ENCODE measurements at regions not wholly inside any gene's neighbourhood (a gene's known extent, or its start where the extent isn't known, plus 50 kb on each side); places are given as distances from the start of the nearest gene placed in this dataset.

DNA sequence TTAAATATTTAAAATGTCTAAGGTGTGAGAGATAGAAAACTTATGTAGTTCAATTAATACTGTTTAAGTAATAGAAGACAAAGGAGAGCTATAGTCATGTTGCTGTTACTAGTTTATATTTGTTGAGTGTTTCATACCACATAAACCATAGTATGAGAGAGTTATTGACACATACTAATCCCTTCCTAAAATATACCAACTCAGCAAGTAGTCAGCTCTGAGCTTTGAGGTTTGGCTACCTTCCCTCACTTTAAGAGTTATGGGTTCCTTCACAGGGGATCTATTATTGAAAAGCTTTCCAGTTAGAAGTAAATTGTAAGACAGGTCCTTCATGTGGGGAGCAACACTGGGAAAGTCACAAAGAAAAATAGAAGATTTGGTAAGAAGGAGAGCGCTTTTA lies 701.6 kb upstream of the ZEB2 start:
- ChIA-PET CTCF (no interaction called here), POLR2A (ENCODE audit: low non-redundant PET) (no interaction called here)
- Histone ChIP-seq H3K36me3 (ENCODE audit: insufficient read depth, low read length, poor library complexity, severe bottlenecking) (no peaks in the 10 kb centered on the region), H3K27me3 (replicated peaks; ENCODE audit: insufficient read depth, low read depth, low read length, poor library complexity) (no peaks in the 10 kb centered on the region), H3K4me1 (ENCODE audit: insufficient read depth, low read length, poor library complexity, severe bottlenecking) (peaks cover 13% of the 10 kb centered on the region), H3K27ac (ENCODE audit: low read depth, low read length, poor library complexity, severe bottlenecking) (no peak overlapping the region), H3K9me3 (ENCODE audit: low read depth, low read length, poor library complexity, severe bottlenecking) (peaks cover 4% of the 10 kb centered on the region), H3K4me3 (ENCODE audit: low read depth, low read length, poor library complexity, severe bottlenecking) (no peak overlapping the region)
- TF ChIP-seq, protein P1, sequence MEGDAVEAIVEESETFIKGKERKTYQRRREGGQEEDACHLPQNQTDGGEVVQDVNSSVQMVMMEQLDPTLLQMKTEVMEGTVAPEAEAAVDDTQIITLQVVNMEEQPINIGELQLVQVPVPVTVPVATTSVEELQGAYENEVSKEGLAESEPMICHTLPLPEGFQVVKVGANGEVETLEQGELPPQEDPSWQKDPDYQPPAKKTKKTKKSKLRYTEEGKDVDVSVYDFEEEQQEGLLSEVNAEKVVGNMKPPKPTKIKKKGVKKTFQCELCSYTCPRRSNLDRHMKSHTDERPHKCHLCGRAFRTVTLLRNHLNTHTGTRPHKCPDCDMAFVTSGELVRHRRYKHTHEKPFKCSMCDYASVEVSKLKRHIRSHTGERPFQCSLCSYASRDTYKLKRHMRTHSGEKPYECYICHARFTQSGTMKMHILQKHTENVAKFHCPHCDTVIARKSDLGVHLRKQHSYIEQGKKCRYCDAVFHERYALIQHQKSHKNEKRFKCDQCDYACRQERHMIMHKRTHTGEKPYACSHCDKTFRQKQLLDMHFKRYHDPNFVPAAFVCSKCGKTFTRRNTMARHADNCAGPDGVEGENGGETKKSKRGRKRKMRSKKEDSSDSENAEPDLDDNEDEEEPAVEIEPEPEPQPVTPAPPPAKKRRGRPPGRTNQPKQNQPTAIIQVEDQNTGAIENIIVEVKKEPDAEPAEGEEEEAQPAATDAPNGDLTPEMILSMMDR (conservative IDR thresholded peaks at IDR 0.05; ENCODE audit: low read depth, low read length), result no peak
- intact Hi-C loops (cut with micrococcal nuclease; ENCODE audit: unreplicated experiment), result no loop called here
- DNase-seq (ENCODE audit: low spot score), result no peak
- no TSS peak for BruUV-seq (replicated peaks)

- no peak overlapping the region for H3K4me3 ChIP-seq (ENCODE audit: low read depth, low read length, poor library complexity, severe bottlenecking)
- no TSS peak for BruUV-seq (replicated peaks)
- ChIA-PET CTCF (no interaction called here), POLR2A (ENCODE audit: low non-redundant PET) (no interaction called here)
- no peaks in the 10 kb centered on the region for H3K27me3 ChIP-seq (replicated peaks; ENCODE audit: insufficient read depth, low read depth, low read length, poor library complexity)
- H3K36me3 ChIP-seq (ENCODE audit: insufficient read depth, low read length, poor library complexity, severe bottlenecking), result no peaks in the 10 kb centered on the region
- H3K27ac ChIP-seq (ENCODE audit: low read depth, low read length, poor library complexity, severe bottlenecking), result no peak overlapping the region
- H3K9me3 ChIP-seq (ENCODE audit: low read depth, low read length, poor library complexity, severe bottlenecking), result peaks cover 4% of the 10 kb centered on the region
- no peak for TF ChIP-seq EZH2 (IDR thresholded peaks at IDR 0.05; ENCODE audit: borderline replicate concordance, low read depth, low read length, poor library complexity, severe bottlenecking)
- TF ChIP-seq, protein P1 (conservative IDR thresholded peaks at IDR 0.05; ENCODE audit: low read depth, low read length), result no peak
- no peak for DNase-seq (ENCODE audit: low spot score)
- intact Hi-C loops (cut with micrococcal nuclease; ENCODE audit: unreplicated experiment), result no loop called here
- peaks cover 13% of the 10 kb centered on the region for H3K4me1 ChIP-seq (ENCODE audit: insufficient read depth, low read length, poor library complexity, severe bottlenecking)
Measured at GRCh38 chr2:145221032-145221431, 701.1 kb upstream of the ZEB2 start.

DNA sequence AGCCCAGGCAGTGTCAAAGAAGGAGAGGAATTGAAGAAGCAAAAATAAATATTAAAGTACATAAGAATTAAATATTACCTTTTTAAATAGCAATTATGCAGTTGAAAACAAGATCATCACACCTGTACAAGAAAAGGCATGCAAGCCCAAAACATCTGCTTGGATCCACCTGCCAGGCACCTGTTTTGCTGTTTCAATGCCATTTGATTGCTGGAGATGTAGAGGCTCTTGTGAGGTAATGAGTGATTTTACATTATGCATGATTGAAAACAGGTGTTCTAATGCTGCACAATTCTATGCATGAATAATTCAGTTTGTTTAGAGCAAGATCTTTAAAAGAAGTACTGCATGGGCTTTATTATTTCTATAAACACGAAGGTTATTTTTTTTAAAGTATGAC lies 700.6 kb upstream of the ZEB2 start:
- no TSS peak for BruUV-seq (replicated peaks)
- intact Hi-C loops (cut with micrococcal nuclease; ENCODE audit: unreplicated experiment), result no loop called here

More for the DNA sequence above, 700.6 kb upstream of the ZEB2 start:
- DNase-seq (ENCODE audit: low spot score), result no peak
- no peaks in the 10 kb centered on the region for H3K36me3 ChIP-seq (ENCODE audit: insufficient read depth, low read length, poor library complexity, severe bottlenecking)
- H3K27me3 ChIP-seq (replicated peaks; ENCODE audit: insufficient read depth, low read depth, low read length, poor library complexity), result no peaks in the 10 kb centered on the region
- peaks cover 13% of the 10 kb centered on the region for H3K4me1 ChIP-seq (ENCODE audit: insufficient read depth, low read length, poor library complexity, severe bottlenecking)
- peaks cover 4% of the 10 kb centered on the region for H3K9me3 ChIP-seq (ENCODE audit: low read depth, low read length, poor library complexity, severe bottlenecking)
- ChIA-PET POLR2A (ENCODE audit: low non-redundant PET) (no interaction called here), CTCF (no interaction called here)
- no peak overlapping the region for H3K27ac ChIP-seq (ENCODE audit: low read depth, low read length, poor library complexity, severe bottlenecking)
- TF ChIP-seq EZH2 (IDR thresholded peaks at IDR 0.05; ENCODE audit: borderline replicate concordance, low read depth, low read length, poor library complexity, severe bottlenecking), result no peak
- TF ChIP-seq, protein P1 (conservative IDR thresholded peaks at IDR 0.05; ENCODE audit: low read depth, low read length), result no peak
- no peak overlapping the region for H3K4me3 ChIP-seq (ENCODE audit: low read depth, low read length, poor library complexity, severe bottlenecking)
